Stimulated activated CD4-positive, alpha-beta T cell treated with anti-CD3 and anti-CD28 coated beads, Interleukin-4, amount 100 ng/mL, for 48 hours (primary cell): ENCODE measurements at regions not wholly inside any gene's neighbourhood (a gene's known extent, or its start where the extent isn't known, plus 50 kb on each side); places are given as distances from the start of the nearest gene placed in this dataset.
"Not testable (repeated sequence)": the region's sequence is repeated elsewhere in the genome, so short reads cannot be mapped to it uniquely, and the experiment has no call there.

Experiments
- DNase-seq, 2 donors: peaks; one replicate each; pipeline ENCODE4 v3.0.0-alpha.2; 2020; ENCODE audit warnings: low read depth in 2 of 2

GRCh38 chr3:34056951-34057390, 258.5 kb downstream of the PDCD6IP start:
- peak; percentile 9 to 20 for DNase-seq

- not testable (repeated sequence) for DNase-seq
These were observed 262.6 kb downstream of the PDCD6IP start for GRCh38 chr3:34060995-34061394.

GRCh38 chr3:34065901-34066300, 267.5 kb downstream of the PDCD6IP start:
- no peak for DNase-seq

- DNase-seq = no peak
These were observed 267.9 kb downstream of the PDCD6IP start for GRCh38 chr3:34066328-34066727.

- no peak for DNase-seq
These were observed 268.6 kb downstream of the PDCD6IP start for GRCh38 chr3:34066999-34067398.

GRCh38 chr3:34067536-34068051, 269.2 kb downstream of the PDCD6IP start:
- no peak for DNase-seq

DNA sequence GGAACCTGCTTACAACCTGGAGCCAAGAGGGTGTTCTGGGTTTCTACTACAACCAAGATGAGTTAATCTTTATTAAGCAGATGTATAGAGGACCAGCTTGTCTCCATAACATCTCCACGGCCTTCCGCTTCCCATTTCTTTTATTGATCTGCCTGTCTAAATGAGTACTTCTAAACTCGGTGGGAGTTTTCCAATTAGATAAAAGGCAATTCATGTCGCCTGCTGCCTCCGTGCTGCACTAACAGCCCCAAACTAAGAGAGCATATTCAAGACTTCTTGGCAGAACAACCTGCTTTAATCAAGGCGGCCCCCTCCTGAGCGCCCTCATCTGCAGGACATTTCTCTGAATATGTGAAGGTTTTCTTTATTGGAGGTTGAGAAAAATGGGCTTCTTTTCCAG, 270.1 kb downstream of the PDCD6IP start:
- no peak for DNase-seq

GRCh38 chr3:34070831-34071585, 272.6 kb downstream of the PDCD6IP start:
- no peak for DNase-seq

- DNase-seq = no peak
These were observed 273.9 kb downstream of the PDCD6IP start for GRCh38 chr3:34072297-34072696.

- DNase-seq = no peak
These were observed 274.7 kb downstream of the PDCD6IP start for GRCh38 chr3:34073111-34073510.

DNA sequence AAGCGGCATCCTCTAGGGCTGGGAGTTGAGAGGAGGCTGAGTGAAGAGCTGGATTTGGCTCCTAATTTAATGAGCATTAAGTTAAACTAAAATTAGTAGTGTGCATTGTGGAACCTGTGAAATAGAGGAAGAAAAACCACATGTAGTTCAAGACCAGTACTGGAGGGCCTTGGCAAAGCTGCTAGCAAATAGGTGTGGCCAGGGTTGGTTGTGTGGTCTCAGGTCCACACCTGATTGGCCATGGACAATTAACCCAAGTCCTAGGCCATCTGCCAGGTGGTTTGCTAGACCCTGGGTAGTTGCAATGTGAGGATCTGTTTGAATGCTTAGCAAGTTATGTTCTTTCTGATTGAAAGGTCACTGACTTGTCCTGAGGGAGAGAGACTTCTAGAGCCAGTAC, 275.5 kb downstream of the PDCD6IP start:
- no peak for DNase-seq

- no peak for DNase-seq
These were observed 277.5 kb downstream of the PDCD6IP start for GRCh38 chr3:34075975-34076374.

- no peak for DNase-seq
These were observed 279.2 kb downstream of the PDCD6IP start for GRCh38 chr3:34077417-34078195.

- DNase-seq = no peak
These were observed 280.0 kb downstream of the PDCD6IP start for GRCh38 chr3:34078418-34078817.

- DNase-seq = not testable (repeated sequence)
These were observed 281.4 kb downstream of the PDCD6IP start for GRCh38 chr3:34079849-34080248.

GRCh38 chr3:34090379-34090778, 291.9 kb downstream of the PDCD6IP start:
- DNase-seq = not testable (repeated sequence)

DNA sequence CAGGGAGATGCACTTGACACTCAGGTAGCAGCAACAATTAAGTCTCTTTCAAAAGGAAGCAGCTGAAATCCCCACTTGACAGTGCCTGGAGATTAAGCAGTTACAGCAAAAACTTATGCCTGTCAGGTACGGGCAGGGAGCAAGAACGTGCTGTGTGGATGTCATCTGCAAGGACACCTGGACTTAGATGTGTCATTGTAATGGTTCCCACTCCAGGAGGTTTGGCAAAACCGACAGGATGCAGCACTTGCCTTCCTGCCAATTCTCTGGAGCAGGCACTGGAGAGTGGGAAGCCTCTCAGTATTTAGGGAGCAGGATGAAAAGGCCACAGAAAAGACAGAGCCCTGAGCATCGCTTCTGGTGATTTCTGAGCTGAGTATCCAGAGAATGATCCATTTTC, 292.4 kb downstream of the PDCD6IP start:
- DNase-seq = no peak

DNA sequence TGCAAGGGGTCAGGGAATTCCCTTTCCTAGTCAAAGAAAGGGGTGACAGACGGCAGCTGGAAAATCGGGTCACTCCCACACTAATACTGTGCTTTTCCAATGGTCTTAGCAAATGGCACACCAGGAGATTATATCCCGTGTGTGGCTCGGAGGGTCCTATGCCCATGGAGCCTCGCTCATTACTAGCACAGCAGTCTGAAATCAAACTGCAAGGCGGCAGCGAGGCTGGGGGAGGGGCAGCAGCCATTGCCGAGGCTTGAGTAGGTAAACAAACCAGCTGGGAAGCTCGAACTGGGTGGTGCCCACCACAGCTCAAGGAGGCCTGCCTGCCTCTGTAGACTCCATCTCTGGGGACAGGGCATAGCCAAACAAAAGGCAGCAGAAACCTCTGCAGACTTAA, 295.9 kb downstream of the PDCD6IP start:
- not testable (repeated sequence) for DNase-seq

- no peak for DNase-seq
These were observed 303.9 kb downstream of the PDCD6IP start for GRCh38 chr3:34102288-34102687.

DNA sequence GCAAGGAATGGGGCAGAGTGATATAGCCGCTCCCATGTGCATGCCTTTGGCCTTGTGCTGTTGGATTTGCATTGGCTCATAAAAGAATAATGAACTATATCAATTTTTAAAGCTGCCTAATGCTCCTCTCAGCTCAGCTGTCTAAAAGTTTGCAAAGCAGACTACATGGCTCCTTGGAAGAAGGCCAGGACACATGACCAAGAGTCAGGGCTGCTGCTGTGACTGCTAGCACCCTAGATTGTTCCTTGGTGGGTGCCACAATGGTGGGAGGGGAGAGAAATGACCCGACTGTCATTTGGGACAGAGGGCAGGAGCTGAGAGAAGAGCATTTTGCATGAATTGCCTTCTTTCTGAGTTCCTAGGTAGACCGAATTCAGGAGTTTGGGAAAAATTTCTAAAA, 307.9 kb downstream of the PDCD6IP start:
- DNase-seq = no peak

DNA sequence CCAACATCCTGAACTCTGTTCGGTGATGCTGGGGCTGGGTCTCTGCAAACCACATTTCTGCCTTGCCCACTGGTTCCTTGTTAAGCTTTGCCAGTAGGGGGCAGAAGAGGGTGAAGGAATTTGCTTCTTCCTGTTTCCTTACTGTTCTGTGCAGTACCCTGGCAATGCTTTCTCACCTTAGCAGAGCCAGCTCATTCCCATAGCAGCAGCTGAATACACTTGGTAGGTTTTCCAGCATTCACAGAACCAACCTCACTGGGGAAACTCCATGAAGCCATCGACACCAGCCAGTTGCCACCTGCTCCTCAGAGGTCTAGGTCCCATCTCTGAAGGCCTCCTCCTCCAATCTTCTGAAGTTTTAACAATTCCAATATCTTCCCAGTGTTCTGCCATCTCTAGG, 308.4 kb downstream of the PDCD6IP start:
- peak in 1 of 2 donors; percentile 2 for DNase-seq

- no peak for DNase-seq
These were observed 309.2 kb downstream of the PDCD6IP start for GRCh38 chr3:34107669-34108068.

DNA sequence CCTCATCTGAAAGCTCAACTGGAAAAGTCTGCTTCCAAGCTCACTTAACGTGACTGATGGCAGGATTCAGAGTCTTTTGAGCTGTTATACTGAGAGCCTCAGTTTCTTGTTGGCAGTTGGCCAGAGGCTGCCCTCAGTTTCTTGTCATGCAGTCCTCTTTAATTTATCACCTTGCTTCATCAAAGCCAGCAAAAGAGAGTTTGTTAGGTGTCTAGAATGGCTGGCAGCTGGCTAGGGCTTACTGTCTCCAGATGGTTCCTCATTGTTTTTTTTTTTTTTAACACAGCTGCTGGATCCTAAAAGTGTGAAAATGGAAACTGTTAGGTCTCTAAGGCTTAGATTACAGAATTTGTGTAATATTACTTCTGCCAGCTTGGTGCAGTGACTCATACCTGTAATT, 310.6 kb downstream of the PDCD6IP start:
- DNase-seq = no peak
